Endothelial cell of umbilical vein (primary cell): ENCODE measurements at regions not wholly inside any gene's neighbourhood (a gene's known extent, or its start where the extent isn't known, plus 50 kb on each side); places are given as distances from the start of the nearest gene placed in this dataset.

ENCODE experiments used
- BruUV-seq: library from RNA; stranded (reverse); fragments of 400-500 nt; replicated peaks from 2 replicates; lab custom pipeline; 2021; lab: Mats Ljungman, UMichigan
- CTCF ChIA-PET: fragments of 300-600, 350-600 bp; sonication (Branson Sonifier 250); formaldehyde crosslinking; loops from one replicate; lab custom pipeline; 2021; ENCODE audit warnings: antibody characterized with exemption, inconsistent platforms; lab: Charles Lee
- POLR2A ChIA-PET: fragments of 300-600, 350-600 bp; sonication (Branson Sonifier 250); formaldehyde crosslinking; loops from one replicate; lab custom pipeline; 2021; ENCODE audit warnings: antibody characterized with exemption, inconsistent platforms; lab: Charles Lee
- DNase-seq: peaks from one replicate; pipeline ENCODE4 v3.0.0-alpha.2; 2011; ENCODE audit warnings: low read depth, low spot score
- FAIRE-seq: peaks from 2 replicates; lab custom pipeline; 2011; peaks lifted over from hg19 to GRCh38; lab: Jason Lieb, UNC
- H2AFZ ChIP-seq: 2 replicates; pipeline ENCODE4 v1.6.0; 2012; ENCODE audit warnings: low read depth, low read length, control low read depth, inconsistent platforms
- H3K27ac ChIP-seq: 2 replicates; pipeline ENCODE4 v1.5.1; 2011; ENCODE audit warnings: low read depth, mild to moderate bottlenecking, control low read depth, low read length, moderate library complexity; ENCODE audit not compliant: insufficient read depth
- H3K27me3 ChIP-seq, 2 experiments: 2 replicates each; pipeline versions ENCODE4 v1.6.0 to v1.6.1; 2011; ENCODE audit warnings: low read length in 2 of 2, mixed read lengths in 1 of 2; ENCODE audit not compliant: control insufficient read depth in 2 of 2, insufficient read depth in 2 of 2
- H3K36me3 ChIP-seq, 2 experiments: 2 replicates in 1 of 2; 3 replicates in 1 of 2; pipeline ENCODE4 v1.5.1; 2011; ENCODE audit warnings: low read length in 2 of 2, mild to moderate bottlenecking in 1 of 2, moderate library complexity in 1 of 2; ENCODE audit not compliant: control insufficient read depth in 2 of 2, insufficient read depth in 2 of 2; ENCODE audit errors: extremely low read depth in 1 of 2
- H3K4me1 ChIP-seq: 3 replicates; pipeline ENCODE4 v1.5.1; 2011; ENCODE audit warnings: mild to moderate bottlenecking, low read length; ENCODE audit not compliant: control insufficient read depth, insufficient read depth; ENCODE audit errors: extremely low read depth
- H3K4me2 ChIP-seq: 2 replicates; pipeline ENCODE4 v1.6.1; 2011; ENCODE audit warnings: low read length, control low read depth, mixed read lengths; ENCODE audit not compliant: insufficient read depth
- H3K4me3 ChIP-seq, 3 experiments: fragments of 200-600 bp in 1 of 3; sonication (generic), shearing (Covaris generic) in 1 of 3; replicated peaks in 1 of 3; 2 replicates each; pipeline ENCODE4 v1.5.1; 2011 to 2016; ENCODE audit warnings: control low read depth in 3 of 3, low read length in 3 of 3, mild to moderate bottlenecking in 2 of 3, inconsistent platforms in 1 of 3, low read depth in 1 of 3, moderate library complexity in 1 of 3; ENCODE audit not compliant: insufficient read depth in 1 of 3
- H3K79me2 ChIP-seq: 2 replicates; pipeline ENCODE4 v1.6.0; 2012; ENCODE audit warnings: low read length, inconsistent platforms; ENCODE audit not compliant: control insufficient read depth, insufficient read depth
- H3K9ac ChIP-seq: replicated peaks from 2 replicates; pipeline ENCODE3; 2011; ENCODE audit warnings: low read length, control low read depth; ENCODE audit not compliant: insufficient read depth; ENCODE audit errors: extremely low read depth
- H3K9me1 ChIP-seq: replicated peaks from 3 replicates; pipeline ENCODE4 v1.6.0; 2011; ENCODE audit warnings: mild to moderate bottlenecking, low read length; ENCODE audit not compliant: control insufficient read depth, insufficient read depth; ENCODE audit errors: extremely low read depth
- H3K9me3 ChIP-seq: replicated peaks from 2 replicates; pipeline ENCODE4 v1.5.1; 2012; ENCODE audit warnings: low read length, inconsistent platforms; ENCODE audit not compliant: control insufficient read depth, insufficient read depth
- H4K20me1 ChIP-seq: replicated peaks from 2 replicates; pipeline ENCODE3; 2011; ENCODE audit warnings: mild to moderate bottlenecking, low read length; ENCODE audit not compliant: control insufficient read depth, insufficient read depth; ENCODE audit errors: extremely low read depth
- CTCF ChIP-seq, 2 donors: IDR thresholded peaks; 1 replicate in 1 of 2; 2 replicates in 1 of 2; pipeline ENCODE4 v1.5.1; 2011; ENCODE audit warnings: low read length in 2 of 2, mild to moderate bottlenecking in 2 of 2, moderate library complexity in 2 of 2, control low read depth in 1 of 2, inconsistent platforms in 1 of 2, low read depth in 1 of 2; ENCODE audit not compliant: insufficient read depth in 1 of 2; ENCODE audit errors: extremely low read depth in 1 of 2
- EZH2 ChIP-seq: IDR thresholded peaks from 2 replicates; pipeline ENCODE4 v1.6.1; 2012; ENCODE audit warnings: borderline replicate concordance, low read depth, mild to moderate bottlenecking, moderate library complexity, low read length, inconsistent platforms; ENCODE audit not compliant: severe bottlenecking
- FOS ChIP-seq: IDR thresholded peaks from 2 replicates; pipeline ENCODE4 v1.6.1; 2011; ENCODE audit warnings: mild to moderate bottlenecking, low read length, moderate library complexity, borderline replicate concordance; ENCODE audit not compliant: insufficient read depth
- GATA2 ChIP-seq: IDR thresholded peaks from 2 replicates; pipeline ENCODE4 v1.7.0; 2011; ENCODE audit warnings: low read depth, mild to moderate bottlenecking, moderate library complexity, mixed read lengths, low read length; ENCODE audit not compliant: insufficient read length, insufficient read depth
- JUN ChIP-seq: IDR thresholded peaks from 2 replicates; pipeline ENCODE4 v1.6.1; 2011; ENCODE audit warnings: borderline replicate concordance, low read depth; ENCODE audit not compliant: insufficient read length, insufficient read depth
- MYC ChIP-seq: IDR thresholded peaks from one replicate; pipeline ENCODE4 v1.6.1; 2011; ENCODE audit warnings: mild to moderate bottlenecking, low read depth, low read length
- POLR2A ChIP-seq: IDR thresholded peaks from 2 replicates; pipeline ENCODE4 v1.6.1; 2012; ENCODE audit warnings: low read depth, mild to moderate bottlenecking, control low read depth, low read length
- POLR2AphosphoS5 ChIP-seq: IDR thresholded peaks from 2 replicates; pipeline ENCODE4 v1.6.1; 2012; ENCODE audit warnings: low read depth, mild to moderate bottlenecking, control low read depth, low read length, moderate library complexity; ENCODE audit not compliant: insufficient read depth
- dilution Hi-C: fragments of 300-500 bp; cut with MboI; formaldehyde crosslinking; loops from one replicate; pipeline ENCODE4 v1.15.0; 2019; ENCODE audit warnings: low sequenced_read_pairs; ENCODE audit not compliant: extremely low pct_ligation_motif_present
- intact Hi-C: fragments of 100-400 bp; cut with micrococcal nuclease; formaldehyde crosslinking; loops from one replicate; pipeline ENCODE4 v1.10.0; 2022
- TF ChIP-seq, protein P1 (sequence below): IDR thresholded peaks from 2 replicates; pipeline ENCODE4 v1.6.1; 2011; ENCODE audit not compliant: insufficient read depth, insufficient read length

DNA sequence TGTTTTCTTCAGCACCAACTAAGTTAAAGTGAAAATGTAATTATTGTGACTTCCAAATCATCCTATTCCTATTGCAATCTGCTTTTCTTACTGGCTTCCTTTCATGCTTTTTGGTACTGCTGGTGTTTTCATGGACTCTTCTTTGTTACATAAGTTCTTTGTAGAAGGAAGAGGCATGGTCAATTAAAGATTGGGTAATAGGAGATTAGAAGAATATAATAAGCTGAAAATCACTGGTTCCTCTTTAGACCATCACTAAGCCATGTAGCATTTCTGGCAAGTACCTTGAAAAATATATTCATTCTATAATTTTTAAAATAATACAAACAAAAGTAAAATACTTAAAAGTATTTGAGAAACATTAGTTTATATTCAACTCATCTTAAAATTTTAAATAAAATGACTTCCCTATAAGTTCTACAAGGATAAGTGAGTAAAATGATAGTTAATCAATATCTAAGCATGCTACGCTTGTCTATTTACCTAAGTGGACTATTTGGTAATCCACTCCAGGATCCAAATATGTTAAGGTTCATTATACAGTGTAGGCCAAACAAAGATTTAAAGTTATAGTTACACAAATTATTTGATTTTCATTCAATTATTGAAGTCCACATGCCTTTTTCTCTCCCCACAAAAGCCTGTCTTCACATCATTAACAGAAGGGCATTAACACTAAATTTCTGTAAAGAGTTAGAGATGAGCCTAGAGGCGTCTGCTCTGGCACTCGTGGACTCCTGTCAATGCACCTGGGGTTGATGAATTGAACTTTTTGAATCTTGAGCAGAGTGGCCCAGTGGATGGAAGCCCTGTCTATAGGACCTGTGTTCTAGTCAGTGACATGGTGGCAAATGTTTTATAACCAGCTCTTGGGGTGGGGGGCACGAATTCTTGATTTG lies 408.1 kb downstream of the INHBA start:
- H3K36me3 ChIP-seq = no peaks in the 10 kb centered on the region
- H3K4me3 ChIP-seq = no peak overlapping the region
- no peaks in the 10 kb centered on the region for H3K79me2 ChIP-seq
- H3K27me3 ChIP-seq = no peaks in the 10 kb centered on the region
- BruUV-seq = no TSS peak
- no peaks in the 10 kb centered on the region for H3K9me1 ChIP-seq
- FAIRE-seq = no peak
- intact Hi-C loops = no loop called here
- no peaks in the 10 kb centered on the region for H3K9me3 ChIP-seq
- H3K9ac ChIP-seq = no peak overlapping the region
- no peaks in the 10 kb centered on the region for H3K4me1 ChIP-seq
- ChIA-PET CTCF (interaction anchor here (0.9 kb wide), 1 partner anchor 14 kb away, joined by 3 read pairs; no protein-coding TSS in a partner anchor), POLR2A (no interaction called here)
- no peak overlapping the region for H2AFZ ChIP-seq
- DNase-seq = no peak
- no peak overlapping the region for H3K27ac ChIP-seq
- dilution Hi-C loops = no loop called here
- no peaks in the 10 kb centered on the region for H4K20me1 ChIP-seq
- no peak overlapping the region for H3K4me2 ChIP-seq
- TF ChIP-seq GATA2 (no peak), FOS (no peak), EZH2 (no peak)
- TF ChIP-seq, protein P1, sequence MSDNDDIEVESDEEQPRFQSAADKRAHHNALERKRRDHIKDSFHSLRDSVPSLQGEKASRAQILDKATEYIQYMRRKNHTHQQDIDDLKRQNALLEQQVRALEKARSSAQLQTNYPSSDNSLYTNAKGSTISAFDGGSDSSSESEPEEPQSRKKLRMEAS = no peak

DNA sequence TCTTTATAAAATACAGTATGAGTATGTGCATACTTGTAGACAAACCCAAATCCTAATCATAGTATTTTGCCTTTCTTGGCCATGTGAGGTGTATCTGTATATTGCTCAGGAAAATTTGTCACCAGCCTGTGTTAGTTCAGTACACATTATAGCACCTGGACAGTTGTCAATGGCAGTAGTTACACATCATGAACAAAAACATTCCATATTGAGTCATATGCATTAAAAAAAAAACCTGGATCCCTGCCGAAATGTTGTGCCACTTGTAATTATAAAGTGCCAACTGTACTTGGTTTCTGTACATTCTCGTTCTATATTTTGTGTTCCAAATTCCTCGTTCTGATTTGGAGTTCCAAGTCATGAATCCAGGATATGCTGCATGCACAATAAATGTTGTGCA lies 410.4 kb downstream of the INHBA start:
- Histone ChIP-seq H3K9me3 (no peaks in the 10 kb centered on the region), H3K27ac (no peak overlapping the region), H3K27me3 (no peaks in the 10 kb centered on the region), H3K79me2 (no peaks in the 10 kb centered on the region), H4K20me1 (no peaks in the 10 kb centered on the region), H2AFZ (no peak overlapping the region), H3K9ac (no peak overlapping the region), H3K4me1 (no peaks in the 10 kb centered on the region), H3K36me3 (no peaks in the 10 kb centered on the region), H3K4me3 (no peak overlapping the region), H3K9me1 (no peaks in the 10 kb centered on the region), H3K4me2 (no peak overlapping the region)
- DNase-seq (no peak), FAIRE-seq (no peak)
- ChIA-PET CTCF (interaction anchor here (1.6 kb wide), 1 partner anchor 290 kb away, joined by 4 read pairs; no protein-coding TSS in a partner anchor), POLR2A (no interaction called here)
- dilution Hi-C loops (no loop called here), intact Hi-C loops (no loop called here)
- BruUV-seq = no TSS peak
- TF ChIP-seq MYC = no peak
- TF ChIP-seq POLR2A = no peak
- TF ChIP-seq CTCF (IDR thresholded peaks at IDR 0.05; ENCODE audit: extremely low read depth in 1 of 2, insufficient read depth in 1 of 2, low read depth in 1 of 2, low read length in 2 of 2) = no peak
- TF ChIP-seq, protein P1 = no peak
- no peak for TF ChIP-seq POLR2AphosphoS5
- TF ChIP-seq FOS = no peak
- no peak for TF ChIP-seq EZH2
- TF ChIP-seq GATA2 = no peak
- TF ChIP-seq JUN = no peak
